Activated T-cell treated with anti-CD3 and anti-CD28 coated beads, Interleukin-2, amount 50 U/mL, for 72 hours (primary cell): ENCODE measurements at regions not wholly inside any gene's neighbourhood (a gene's known extent, or its start where the extent isn't known, plus 50 kb on each side); places are given as distances from the start of the nearest gene placed in this dataset.
A peak's percentile ranks its signal among the peaks of the same experiment; 100 is the strongest.
"Not testable (repeated sequence)": the region's sequence is repeated elsewhere in the genome, so short reads cannot be mapped to it uniquely, and the experiment has no call there.

Experiments used
- ATAC-seq, 2 donors: fragments of 150-1000 bp; cut with Tn5 transposase; replicated peaks in 1 of 2; 2 replicates each; pipeline ENCODE4 v1.10.0; 2021; ENCODE audit warnings: moderate library complexity in 2 of 2, mild to moderate bottlenecking in 1 of 2
- DNase-seq, 2 donors: peaks; one replicate each; pipeline ENCODE4 v3.0.0; 2021 to 2022; ENCODE audit warnings: mixed read lengths in 1 of 2
- H3K27ac Mint-ChIP-seq: one replicate; pipeline ENCODE4 v1.8.0; 2022; ENCODE audit warnings: mild to moderate bottlenecking, moderate library complexity, mixed read lengths
- H3K27me3 Mint-ChIP-seq: one replicate; pipeline ENCODE4 v1.8.0; 2022; ENCODE audit warnings: low read depth, mixed read lengths
- H3K36me3 Mint-ChIP-seq, 2 donors: one replicate each; pipeline ENCODE4 v1.8.0; 2022; ENCODE audit warnings: mixed read lengths in 2 of 2, mild to moderate bottlenecking in 1 of 2; ENCODE audit not compliant: insufficient read depth in 2 of 2
- H3K4me1 Mint-ChIP-seq: one replicate; pipeline ENCODE4 v1.8.0; 2022; ENCODE audit warnings: low read depth, mixed read lengths
- H3K4me3 Mint-ChIP-seq, 2 donors: one replicate each; pipeline ENCODE4 v1.8.0; 2022; ENCODE audit warnings: mild to moderate bottlenecking in 2 of 2, mixed read lengths in 2 of 2, moderate library complexity in 2 of 2
- H3K9me3 Mint-ChIP-seq, 2 donors: one replicate each; pipeline ENCODE4 v1.8.0; 2022; ENCODE audit warnings: mixed read lengths in 2 of 2

DNA sequence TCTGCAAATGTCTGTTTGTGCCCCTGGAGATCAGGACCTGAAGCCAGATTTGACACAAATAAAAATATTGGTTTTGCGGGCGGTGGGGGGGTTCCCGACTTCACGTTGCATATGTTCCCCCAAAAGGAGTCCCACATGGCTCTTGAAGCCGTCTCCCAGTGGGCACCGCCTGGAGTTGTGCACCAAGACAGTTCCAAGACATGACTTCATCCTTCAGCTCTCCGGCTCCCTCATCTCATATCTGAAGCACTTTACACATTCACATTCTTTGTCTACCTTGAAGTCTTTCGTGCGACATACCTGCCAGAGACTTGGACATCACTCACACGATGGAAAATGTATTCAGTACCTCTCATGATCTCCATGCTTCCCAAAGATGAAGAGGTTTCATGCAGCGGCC, 362.8 kb upstream of the FOXK1 start:
- H3K36me3 Mint-ChIP-seq = no peaks in the 10 kb centered on the region
- DNase-seq = no peak
- no peak for ATAC-seq
- no peaks in the 10 kb centered on the region for H3K27me3 Mint-ChIP-seq
- H3K27ac Mint-ChIP-seq = no peak overlapping the region
- H3K4me3 Mint-ChIP-seq = no peak overlapping the region
- H3K4me1 Mint-ChIP-seq = no peaks in the 10 kb centered on the region
- peaks cover 2% of the 10 kb centered on the region in 2 donors for H3K9me3 Mint-ChIP-seq

DNA sequence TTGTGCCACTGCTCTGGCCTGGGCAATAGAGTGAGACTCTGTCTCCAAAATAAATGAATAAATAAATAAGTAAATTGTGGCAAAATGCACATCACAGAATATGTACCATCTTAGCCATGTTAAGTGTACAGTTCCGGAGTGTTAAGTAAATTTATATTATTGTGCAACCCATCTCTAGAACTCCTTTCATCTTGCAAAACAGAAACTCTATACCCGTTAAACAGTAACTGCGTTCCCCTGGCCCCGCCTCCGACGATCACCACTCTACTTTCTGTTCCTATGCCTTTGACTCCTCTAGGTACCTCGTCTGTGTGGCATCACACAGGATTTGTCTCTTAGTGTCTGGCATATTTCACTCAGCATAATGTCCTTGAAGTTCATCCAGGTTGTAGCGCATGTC, 356.4 kb upstream of the FOXK1 start:
- Mint-ChIP-seq H3K4me1 (no peaks in the 10 kb centered on the region), H3K36me3 (no peaks in the 10 kb centered on the region), H3K27me3 (no peaks in the 10 kb centered on the region), H3K9me3 (no peaks in the 10 kb centered on the region), H3K4me3 (no peak overlapping the region), H3K27ac (no peak overlapping the region)
- no peak for DNase-seq
- no peak for ATAC-seq

DNA sequence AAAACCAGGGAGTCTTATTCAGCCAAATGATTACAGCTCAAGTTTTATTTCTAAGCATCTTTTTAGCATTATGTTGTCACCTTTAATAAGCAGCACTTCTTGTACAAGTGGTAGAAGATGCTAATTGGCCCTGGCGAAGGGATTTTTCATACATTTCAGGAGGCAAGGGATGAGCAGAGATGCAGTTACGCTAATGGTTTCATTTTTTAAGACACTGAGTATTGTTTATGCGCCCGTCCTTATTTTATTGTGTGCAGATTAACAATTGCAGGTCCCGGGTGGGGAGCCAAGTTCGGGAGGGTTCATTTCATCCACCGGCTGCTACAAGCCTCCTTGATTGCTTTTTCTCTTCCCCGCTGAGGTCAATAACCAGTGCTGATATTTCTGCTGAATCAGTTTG, 350.4 kb upstream of the FOXK1 start:
- Mint-ChIP-seq H3K9me3 (no peaks in the 10 kb centered on the region), H3K36me3 (no peaks in the 10 kb centered on the region), H3K4me3 (no peak overlapping the region), H3K4me1 (no peaks in the 10 kb centered on the region), H3K27me3 (no peaks in the 10 kb centered on the region), H3K27ac (no peak overlapping the region)
- ATAC-seq (no peak), DNase-seq (no peak)

DNA sequence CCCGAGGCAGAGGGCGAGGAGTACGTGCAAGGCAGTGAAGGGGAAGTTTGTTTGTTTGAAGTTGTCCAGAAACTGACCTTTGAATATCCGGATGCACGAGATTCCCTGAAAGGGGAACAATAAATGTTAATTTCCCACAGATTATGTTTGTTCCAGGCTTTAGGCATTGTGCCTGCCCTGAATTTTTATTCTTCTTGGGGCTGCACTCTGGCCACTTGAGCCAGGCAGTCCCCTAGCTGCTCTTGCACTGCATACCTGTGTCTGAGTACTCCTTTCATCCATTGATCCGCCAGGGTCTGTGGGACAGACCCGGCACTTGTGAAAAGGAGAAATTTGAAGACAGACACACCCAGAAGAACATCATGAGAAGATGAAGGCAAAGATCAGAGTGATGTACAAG, 343.5 kb upstream of the FOXK1 start:
- Mint-ChIP-seq H3K36me3 (peaks cover 0 to 2% of the 10 kb centered on the region in 2 donors), H3K4me3 (no peak overlapping the region), H3K27me3 (peaks cover 6% of the 10 kb centered on the region)

DNA sequence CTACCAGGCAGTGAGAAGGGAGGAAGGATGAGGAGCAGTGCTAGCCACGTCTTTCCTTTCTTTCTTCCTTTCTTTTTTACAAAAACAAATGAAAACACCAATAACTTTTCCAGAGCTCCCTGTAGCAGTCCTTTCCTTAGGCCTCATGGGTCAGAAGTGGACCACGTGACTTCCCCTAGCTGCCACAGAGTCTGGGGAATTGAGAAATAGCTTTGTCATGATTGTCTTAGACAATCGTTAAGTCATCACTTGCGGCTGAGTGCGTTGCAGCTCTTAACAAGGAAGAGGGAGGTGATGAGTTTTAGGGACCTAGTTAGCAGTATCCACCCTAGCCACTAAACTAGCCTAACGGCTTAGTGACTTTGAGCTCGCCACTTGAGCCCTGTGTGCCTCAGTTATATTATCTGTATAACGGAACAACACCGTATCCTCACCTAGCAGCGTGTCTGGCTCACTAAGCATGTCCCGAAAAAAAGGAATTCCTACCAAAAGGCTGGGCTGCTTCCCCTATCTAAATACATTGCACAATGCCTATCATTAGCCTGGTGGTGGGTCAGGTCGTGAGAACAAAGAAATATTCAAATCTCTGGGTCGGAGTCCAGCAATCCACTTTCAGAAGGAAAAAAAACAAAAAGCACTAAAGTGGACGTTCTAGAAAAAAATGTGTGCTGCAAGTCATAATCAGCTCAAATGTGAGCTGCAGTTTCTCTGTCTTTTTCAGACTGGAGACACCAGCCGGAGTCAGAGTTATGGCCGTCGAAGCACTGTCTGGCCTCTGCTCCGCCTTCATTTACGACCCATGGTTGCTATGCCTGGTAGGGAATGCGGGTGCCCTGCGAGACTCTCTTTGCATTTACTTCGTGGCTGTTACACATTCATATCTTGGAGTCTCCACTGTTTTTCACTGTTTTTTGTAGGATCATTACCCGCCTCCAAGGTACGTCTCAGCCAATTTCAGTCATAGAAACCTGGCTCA, 338.5 kb upstream of the FOXK1 start:
- Mint-ChIP-seq H3K36me3 (peaks cover 2 to 5% of the 10 kb centered on the region in 2 donors), H3K27ac (no peak overlapping the region), H3K4me1 (no peaks in the 10 kb centered on the region), H3K4me3 (no peak overlapping the region), H3K9me3 (peaks cover 2 to 8% of the 10 kb centered on the region in 2 donors), H3K27me3 (peaks cover 6% of the 10 kb centered on the region)
- no peak for ATAC-seq
- no peak for DNase-seq

More for the DNA sequence above, 343.5 kb upstream of the FOXK1 start:
- Mint-ChIP-seq H3K9me3 (peaks cover 0 to 4% of the 10 kb centered on the region in 2 donors), H3K27ac (no peak overlapping the region), H3K4me1 (no peaks in the 10 kb centered on the region)
- no peak for DNase-seq
- no peak for ATAC-seq

DNA sequence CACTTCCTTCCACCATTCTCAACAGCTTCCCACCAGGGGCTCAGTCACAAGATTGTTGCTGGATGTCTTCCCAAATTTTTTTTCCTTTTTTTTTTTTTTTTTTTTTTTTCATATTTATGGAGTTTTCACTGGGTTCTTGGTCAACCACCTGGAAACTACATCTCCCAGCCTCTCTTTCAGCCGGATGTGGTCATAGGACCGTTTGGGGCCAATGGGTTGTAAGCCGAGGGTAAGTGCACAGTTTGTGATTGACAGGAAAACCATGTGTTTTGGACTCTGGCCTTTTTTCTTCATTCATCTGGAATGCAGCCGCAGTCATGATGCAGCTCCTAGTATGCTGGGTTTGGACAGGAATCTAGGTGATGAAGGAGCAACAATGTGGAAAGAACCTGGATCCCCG, 337.1 kb upstream of the FOXK1 start:
- H3K27me3 Mint-ChIP-seq = peaks cover 6% of the 10 kb centered on the region
- no peak overlapping the region for H3K4me3 Mint-ChIP-seq
- H3K36me3 Mint-ChIP-seq = peaks cover 2 to 5% of the 10 kb centered on the region in 2 donors
- DNase-seq = no peak
- ATAC-seq = no peak
- no peak overlapping the region for H3K27ac Mint-ChIP-seq
- H3K9me3 Mint-ChIP-seq = peaks cover 2 to 8% of the 10 kb centered on the region in 2 donors
- H3K4me1 Mint-ChIP-seq = no peaks in the 10 kb centered on the region

DNA sequence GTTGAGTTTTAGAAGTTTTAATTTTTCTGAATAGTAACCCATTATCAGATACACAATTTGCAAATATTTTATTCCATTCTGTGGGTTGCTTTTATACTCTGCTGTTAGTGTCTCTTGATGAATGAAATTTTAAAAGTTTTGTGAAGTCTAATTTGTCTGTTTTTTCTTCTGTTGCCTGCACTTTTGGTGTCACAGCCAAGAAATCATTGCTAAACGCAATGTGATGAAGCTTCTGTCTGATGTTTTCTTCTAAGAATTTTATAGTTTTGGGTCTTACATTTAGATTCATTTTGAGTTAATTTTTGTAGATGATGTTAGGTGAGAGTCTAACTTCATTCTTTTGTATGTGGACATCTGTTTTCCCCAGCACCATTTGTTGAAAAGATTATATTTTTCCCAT, 330.0 kb upstream of the FOXK1 start:
- DNase-seq = no peak
- no peak overlapping the region for H3K4me3 Mint-ChIP-seq
- no peaks in the 10 kb centered on the region for H3K27me3 Mint-ChIP-seq
- ATAC-seq = no peak
- no peaks in the 10 kb centered on the region for H3K4me1 Mint-ChIP-seq
- no peak overlapping the region for H3K27ac Mint-ChIP-seq
- H3K36me3 Mint-ChIP-seq = no peaks in the 10 kb centered on the region
- peaks cover 0 to 3% of the 10 kb centered on the region in 2 donors for H3K9me3 Mint-ChIP-seq

DNA sequence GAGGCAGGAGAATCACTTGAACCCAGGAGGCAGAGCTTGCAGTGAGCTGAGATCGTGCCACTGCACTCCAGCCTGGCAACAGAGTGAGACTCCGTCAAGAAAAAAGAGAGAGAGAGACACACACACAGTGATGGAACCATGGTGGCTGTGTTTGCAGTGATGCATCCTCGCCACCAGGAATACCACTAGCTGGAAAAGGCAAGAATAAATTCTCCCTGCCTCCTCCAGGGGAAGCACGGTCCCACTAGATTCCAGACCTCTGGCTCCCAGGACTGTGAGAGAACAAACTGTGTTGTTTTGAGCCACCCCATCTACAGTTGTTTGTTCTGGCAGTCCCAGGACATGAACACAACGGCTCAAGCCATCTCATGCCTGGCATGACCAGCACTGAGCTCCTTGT, 320.3 kb upstream of the FOXK1 start:
- no peaks in the 10 kb centered on the region for H3K36me3 Mint-ChIP-seq
- H3K9me3 Mint-ChIP-seq = no peaks in the 10 kb centered on the region

DNA sequence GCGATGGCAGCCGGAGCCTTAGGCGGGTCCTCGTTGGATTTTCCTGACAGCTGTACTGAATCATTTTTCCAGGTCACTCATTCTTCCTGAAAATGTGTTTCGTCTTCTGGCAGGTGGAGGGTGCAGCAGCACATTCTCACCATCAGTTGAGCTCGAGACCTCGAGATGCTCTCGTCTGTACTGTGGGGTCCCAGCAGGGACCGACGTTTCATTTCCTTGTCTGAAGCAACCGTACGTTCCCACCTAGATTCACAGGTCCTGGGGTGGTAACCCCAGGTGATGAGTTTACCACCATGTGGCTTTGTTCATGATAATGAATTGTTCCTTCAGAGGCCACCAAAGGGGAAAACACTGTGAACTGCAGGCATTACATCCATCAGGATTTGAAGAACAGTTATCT, 298.5 kb upstream of the FOXK1 start:
- Mint-ChIP-seq H3K36me3 (no peaks in the 10 kb centered on the region), H3K4me1 (no peaks in the 10 kb centered on the region), H3K4me3 (no peak overlapping the region), H3K27ac (no peak overlapping the region), H3K9me3 (peaks cover 6 to 8% of the 10 kb centered on the region in 2 donors), H3K27me3 (peaks cover 7% of the 10 kb centered on the region)
- no peak for ATAC-seq
- DNase-seq = no peak

More for the DNA sequence above, 320.3 kb upstream of the FOXK1 start:
- H3K4me1 Mint-ChIP-seq = no peaks in the 10 kb centered on the region
- no peak overlapping the region for H3K27ac Mint-ChIP-seq
- H3K27me3 Mint-ChIP-seq = peaks cover 6% of the 10 kb centered on the region
- H3K4me3 Mint-ChIP-seq = no peak overlapping the region
- no peak for DNase-seq
- no peak for ATAC-seq

DNA sequence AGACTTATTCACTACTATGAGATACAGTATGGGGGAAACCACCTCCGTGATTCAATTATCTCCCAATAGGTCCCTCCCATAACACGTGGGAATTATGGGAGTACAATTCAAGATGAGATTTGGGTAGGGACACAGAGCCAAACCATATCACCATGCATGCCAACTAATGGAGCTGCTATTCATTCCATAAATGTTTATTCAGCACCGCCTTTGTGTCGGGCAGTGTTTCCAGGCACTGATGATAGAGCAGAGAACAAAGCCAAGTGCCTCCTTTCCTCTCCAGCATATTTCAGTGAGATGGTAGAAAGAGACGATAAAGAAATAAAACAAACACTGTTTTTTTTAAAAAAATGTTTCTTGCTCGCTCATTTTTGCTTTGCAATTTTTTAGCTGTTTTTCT, 295.9 kb upstream of the FOXK1 start:
- ATAC-seq = no peak
- H3K27me3 Mint-ChIP-seq = peaks cover 7% of the 10 kb centered on the region
- H3K4me3 Mint-ChIP-seq = no peak overlapping the region
- peaks cover 0 to 3% of the 10 kb centered on the region in 2 donors for H3K36me3 Mint-ChIP-seq
- no peak overlapping the region for H3K27ac Mint-ChIP-seq
- DNase-seq = no peak
- peaks cover 2 to 7% of the 10 kb centered on the region in 2 donors for H3K9me3 Mint-ChIP-seq
- no peaks in the 10 kb centered on the region for H3K4me1 Mint-ChIP-seq

DNA sequence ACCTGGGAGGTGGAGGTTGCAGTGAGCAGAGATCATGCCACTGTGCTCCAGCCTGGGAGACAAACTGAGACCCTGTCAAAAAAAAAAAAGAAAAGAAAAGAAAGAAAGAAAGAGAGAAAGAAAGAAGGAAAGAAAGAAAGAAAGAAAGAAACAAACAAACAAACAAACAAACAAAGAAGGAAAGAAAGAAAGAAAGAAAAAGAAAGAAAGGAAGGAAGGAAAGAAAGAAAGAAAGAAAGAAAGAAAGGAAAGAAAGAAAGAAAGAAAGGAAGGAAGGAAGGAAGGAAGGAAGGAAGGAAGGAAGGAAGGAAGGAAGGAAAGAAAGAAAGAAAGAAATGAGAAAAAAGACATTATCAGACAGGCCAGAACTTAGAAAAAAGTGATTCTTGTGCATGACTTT, 291.0 kb upstream of the FOXK1 start:
- Mint-ChIP-seq H3K27ac (peak overlapping the region; percentile 11), H3K9me3 (peaks cover 2 to 10% of the 10 kb centered on the region in 2 donors)
- not testable (repeated sequence) for ATAC-seq, H3K4me3 Mint-ChIP-seq, H3K36me3 Mint-ChIP-seq, DNase-seq, H3K27me3 Mint-ChIP-seq, H3K4me1 Mint-ChIP-seq

DNA sequence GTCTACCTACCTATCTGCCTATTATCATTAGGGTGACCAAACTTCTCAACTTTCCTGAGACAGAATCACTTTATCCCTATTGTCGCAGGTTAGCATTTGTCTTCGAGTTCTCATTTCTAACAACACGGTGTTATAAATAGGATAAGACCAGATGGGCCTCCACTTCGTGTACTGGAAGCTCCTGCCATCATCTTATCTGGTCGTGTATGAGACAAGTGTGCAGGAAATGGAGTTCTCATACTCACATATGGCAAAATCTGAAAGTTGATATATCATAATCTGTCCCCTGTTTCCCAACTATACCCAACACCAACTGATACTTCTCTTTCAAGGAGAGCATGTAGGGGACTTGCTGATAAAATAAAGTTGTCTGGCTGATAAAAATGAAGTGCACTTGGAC, 287.4 kb upstream of the FOXK1 start:
- no peak overlapping the region for H3K4me3 Mint-ChIP-seq
- ATAC-seq (no peak), DNase-seq (no peak)
- no peaks in the 10 kb centered on the region for H3K4me1 Mint-ChIP-seq
- H3K36me3 Mint-ChIP-seq = peaks cover 0 to 3% of the 10 kb centered on the region in 2 donors
- H3K9me3 Mint-ChIP-seq = peaks cover 0 to 8% of the 10 kb centered on the region in 2 donors
- peak overlapping the region; percentile 59 for H3K27ac Mint-ChIP-seq
- H3K27me3 Mint-ChIP-seq = peaks cover 7% of the 10 kb centered on the region

DNA sequence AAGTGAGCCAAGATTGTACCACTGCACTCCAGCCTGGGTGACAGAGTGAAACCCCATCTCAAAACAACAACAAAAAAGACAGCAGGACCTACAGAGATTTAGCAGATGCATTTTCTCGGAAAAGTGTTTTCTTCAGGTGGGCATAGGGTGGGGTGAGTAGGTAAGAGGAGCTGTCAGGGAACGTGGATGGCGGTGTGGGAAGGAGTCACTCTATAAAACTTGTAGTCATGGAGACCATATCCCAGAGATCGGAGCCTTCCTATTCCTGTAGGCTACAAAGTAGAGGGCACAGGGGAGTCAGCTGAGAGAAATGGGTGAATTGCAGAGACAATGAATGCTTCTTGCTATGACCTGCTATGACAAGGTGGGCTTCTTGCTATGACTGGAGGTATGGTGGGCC, 283.0 kb upstream of the FOXK1 start:
- ATAC-seq = no peak
- H3K27me3 Mint-ChIP-seq = peaks cover 7% of the 10 kb centered on the region

DNA sequence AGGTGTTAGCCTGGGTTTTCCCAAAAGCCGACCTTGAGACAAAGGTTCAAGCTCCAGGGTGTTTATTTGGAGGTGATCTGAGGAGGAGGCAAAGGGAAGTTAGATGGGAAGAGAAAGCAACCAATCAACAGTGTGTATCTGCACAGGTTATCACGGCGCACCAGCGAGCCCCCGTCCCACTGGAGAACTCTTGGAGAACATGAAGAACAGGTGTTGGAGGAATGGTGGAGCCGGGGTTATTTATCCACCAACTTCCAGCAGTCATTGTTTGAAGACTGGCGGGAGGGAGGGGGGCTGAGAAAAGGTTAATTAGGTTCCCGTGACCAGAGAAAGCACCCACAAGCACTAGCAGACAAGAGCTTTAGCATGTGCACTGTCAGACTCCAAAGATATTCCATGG, 282.5 kb upstream of the FOXK1 start:
- H3K27ac Mint-ChIP-seq = no peak overlapping the region
- H3K36me3 Mint-ChIP-seq = peaks cover 2 to 3% of the 10 kb centered on the region in 2 donors
- no peaks in the 10 kb centered on the region for H3K4me1 Mint-ChIP-seq
- H3K9me3 Mint-ChIP-seq = peaks cover 4 to 10% of the 10 kb centered on the region in 2 donors
- no peak overlapping the region for H3K4me3 Mint-ChIP-seq
- ATAC-seq (no peak), DNase-seq (no peak)
- peaks cover 11% of the 10 kb centered on the region for H3K27me3 Mint-ChIP-seq

More for the DNA sequence above, 283.0 kb upstream of the FOXK1 start:
- no peak for DNase-seq
- Mint-ChIP-seq H3K27ac (no peak overlapping the region), H3K4me1 (no peaks in the 10 kb centered on the region), H3K4me3 (no peak overlapping the region), H3K36me3 (peaks cover 2 to 3% of the 10 kb centered on the region in 2 donors), H3K9me3 (peaks cover 4 to 10% of the 10 kb centered on the region in 2 donors)
